ENCODE measurements at regions not wholly inside any gene's neighbourhood (a gene's known extent, or its start where the extent isn't known, plus 50 kb on each side); places are given as distances from the start of the nearest gene placed in this dataset.

- no peak for TF ChIP-seq POLR2AphosphoS5 (IDR thresholded peaks at IDR 0.05)
- no peak for TF ChIP-seq CTCF (IDR thresholded peaks at IDR 0.05)
- TF ChIP-seq EP300 (IDR thresholded peaks at IDR 0.05), result no peak
Observed at GRCh38 chr4:132108784-132109183, 1040.3 kb upstream of the PCDH10 start.

Data from sigmoid colon (tissue), 4 donors.